ENCODE measurements at regions not wholly inside any gene's neighbourhood (a gene's known extent, or its start where the extent isn't known, plus 50 kb on each side); places are given as distances from the start of the nearest gene placed in this dataset.
"Not testable (repeated sequence)": the region's sequence is repeated elsewhere in the genome, so short reads cannot be mapped to it uniquely, and the experiment has no call there.

GRCh38 chr11:90564531-90564930, 341.7 kb upstream of the CHORDC1 start:
- no peak for DNase-seq (ENCODE audit: low read depth in 2 of 2)

GRCh38 chr11:90558328-90558865, 335.5 kb upstream of the CHORDC1 start:
- DNase-seq (ENCODE audit: low read depth in 2 of 2) = no peak

GRCh38 chr11:90556606-90557005, 333.8 kb upstream of the CHORDC1 start:
- no peak for DNase-seq (ENCODE audit: low read depth in 2 of 2)

- no peak for DNase-seq (ENCODE audit: low read depth in 2 of 2)
Observed at GRCh38 chr11:90556026-90556425, 333.2 kb upstream of the CHORDC1 start.

- DNase-seq (ENCODE audit: low read depth in 2 of 2) = no peak
Observed at GRCh38 chr11:90555477-90555876, 332.6 kb upstream of the CHORDC1 start.

- DNase-seq (ENCODE audit: low read depth in 2 of 2) = no peak
Observed at GRCh38 chr11:90542092-90542491, 319.2 kb upstream of the CHORDC1 start.

- no peak for DNase-seq (ENCODE audit: low read depth in 2 of 2)
Observed at GRCh38 chr11:90536301-90536700, 313.5 kb upstream of the CHORDC1 start.

- DNase-seq (ENCODE audit: low read depth in 2 of 2) = no peak
Observed at GRCh38 chr11:90532125-90532524, 309.3 kb upstream of the CHORDC1 start.

- DNase-seq (ENCODE audit: low read depth in 2 of 2) = no peak
Observed at GRCh38 chr11:90531001-90531400, 308.2 kb upstream of the CHORDC1 start.

- DNase-seq (ENCODE audit: low read depth in 2 of 2) = no peak
Observed at GRCh38 chr11:90525962-90526361, 303.1 kb upstream of the CHORDC1 start.

- DNase-seq (ENCODE audit: low read depth in 2 of 2) = no peak
Observed at GRCh38 chr11:90512846-90513245, 290.0 kb upstream of the CHORDC1 start.

- DNase-seq (ENCODE audit: low read depth in 2 of 2) = no peak
Observed at GRCh38 chr11:90510839-90511238, 288.0 kb upstream of the CHORDC1 start.

- DNase-seq (ENCODE audit: low read depth in 2 of 2) = no peak
Observed at GRCh38 chr11:90500922-90501568, 278.2 kb upstream of the CHORDC1 start.

GRCh38 chr11:90496722-90497121, 273.9 kb upstream of the CHORDC1 start:
- DNase-seq (ENCODE audit: low read depth in 2 of 2) = no peak

- DNase-seq (ENCODE audit: low read depth in 2 of 2) = no peak
Observed at GRCh38 chr11:90493379-90493778, 270.5 kb upstream of the CHORDC1 start.

GRCh38 chr11:90491466-90491865, 268.6 kb upstream of the CHORDC1 start:
- DNase-seq (ENCODE audit: low read depth in 2 of 2) = no peak

GRCh38 chr11:90476442-90477007, 253.7 kb upstream of the CHORDC1 start:
- DNase-seq (ENCODE audit: low read depth in 2 of 2) = peak; percentile 6 to 7

GRCh38 chr11:90468923-90469322, 246.1 kb upstream of the CHORDC1 start:
- DNase-seq (ENCODE audit: low read depth in 2 of 2) = no peak

GRCh38 chr11:90465553-90465952, 242.7 kb upstream of the CHORDC1 start:
- no peak for DNase-seq (ENCODE audit: low read depth in 2 of 2)

- DNase-seq (ENCODE audit: low read depth in 2 of 2) = not testable (repeated sequence)
Observed at GRCh38 chr11:90455347-90455920, 232.6 kb upstream of the CHORDC1 start.

- no peak for DNase-seq (ENCODE audit: low read depth in 2 of 2)
Observed at GRCh38 chr11:90453525-90453924, 230.7 kb upstream of the CHORDC1 start.

- no peak for DNase-seq (ENCODE audit: low read depth in 2 of 2)
Observed at GRCh38 chr11:90449606-90450005, 226.8 kb upstream of the CHORDC1 start.

GRCh38 chr11:90448256-90448655, 225.4 kb upstream of the CHORDC1 start:
- no peak for DNase-seq (ENCODE audit: low read depth in 2 of 2)

Measured in stimulated activated CD4-positive, alpha-beta T cell treated with anti-CD3 and anti-CD28 coated beads, Interleukin-4, amount 100 ng/mL, for 48 hours (primary cell).